ENCODE measurements at regions not wholly inside any gene's neighbourhood (a gene's known extent, or its start where the extent isn't known, plus 50 kb on each side); places are given as distances from the start of the nearest gene placed in this dataset.

DNA sequence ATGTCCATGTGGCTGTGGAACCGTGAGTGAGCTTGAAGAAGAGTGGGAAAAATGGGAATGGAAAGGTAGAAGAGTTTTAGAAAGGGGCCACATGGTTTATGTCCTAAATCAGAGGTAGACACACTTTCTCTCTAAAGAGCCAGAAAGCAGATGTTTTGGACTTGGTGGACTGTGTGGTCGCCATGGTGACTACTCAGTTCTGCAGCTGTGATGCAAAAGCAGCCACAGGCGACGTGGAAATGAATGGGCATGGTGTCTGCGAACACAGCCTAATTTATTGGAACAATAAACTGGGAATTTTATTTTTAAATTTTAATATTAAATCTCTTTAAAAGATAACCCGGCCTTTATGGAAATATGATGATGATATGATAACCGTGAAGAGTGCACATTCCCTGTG, 386.0 kb upstream of the FAT1 start:
- no peaks in the 10 kb centered on the region for H3K27me3 ChIP-seq
- no peaks in the 10 kb centered on the region for H3K4me1 ChIP-seq
- H3K9me3 ChIP-seq = no peaks in the 10 kb centered on the region
- TF ChIP-seq, protein P1, sequence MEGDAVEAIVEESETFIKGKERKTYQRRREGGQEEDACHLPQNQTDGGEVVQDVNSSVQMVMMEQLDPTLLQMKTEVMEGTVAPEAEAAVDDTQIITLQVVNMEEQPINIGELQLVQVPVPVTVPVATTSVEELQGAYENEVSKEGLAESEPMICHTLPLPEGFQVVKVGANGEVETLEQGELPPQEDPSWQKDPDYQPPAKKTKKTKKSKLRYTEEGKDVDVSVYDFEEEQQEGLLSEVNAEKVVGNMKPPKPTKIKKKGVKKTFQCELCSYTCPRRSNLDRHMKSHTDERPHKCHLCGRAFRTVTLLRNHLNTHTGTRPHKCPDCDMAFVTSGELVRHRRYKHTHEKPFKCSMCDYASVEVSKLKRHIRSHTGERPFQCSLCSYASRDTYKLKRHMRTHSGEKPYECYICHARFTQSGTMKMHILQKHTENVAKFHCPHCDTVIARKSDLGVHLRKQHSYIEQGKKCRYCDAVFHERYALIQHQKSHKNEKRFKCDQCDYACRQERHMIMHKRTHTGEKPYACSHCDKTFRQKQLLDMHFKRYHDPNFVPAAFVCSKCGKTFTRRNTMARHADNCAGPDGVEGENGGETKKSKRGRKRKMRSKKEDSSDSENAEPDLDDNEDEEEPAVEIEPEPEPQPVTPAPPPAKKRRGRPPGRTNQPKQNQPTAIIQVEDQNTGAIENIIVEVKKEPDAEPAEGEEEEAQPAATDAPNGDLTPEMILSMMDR (IDR thresholded peaks at IDR 0.05) = no peak
- no peak for DNase-seq (ENCODE audit: low spot score in 2 of 2)
- H3K27ac ChIP-seq = no peak overlapping the region
- no peak overlapping the region for H3K4me3 ChIP-seq
- intact Hi-C loops (cut with DNase I) = no loop called here
- no peaks in the 10 kb centered on the region for H3K36me3 ChIP-seq

DNA sequence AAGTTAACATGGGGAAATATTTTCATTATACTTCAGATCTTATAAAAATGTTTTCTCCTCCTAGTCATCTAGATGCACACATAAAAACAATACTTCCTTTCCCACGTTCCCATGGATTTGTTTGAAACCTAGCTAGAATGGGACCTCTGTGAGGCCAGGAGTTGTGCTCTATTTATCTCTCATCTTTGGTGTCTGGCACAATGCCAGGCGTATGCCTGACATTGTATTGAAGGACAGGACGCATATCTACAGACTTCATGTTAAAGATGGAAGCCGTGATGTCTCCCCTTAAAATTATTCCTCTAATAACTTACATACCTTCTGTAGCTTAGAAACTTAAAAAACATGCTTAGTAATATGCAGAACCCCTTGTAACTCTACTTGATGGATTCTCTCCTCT, 394.5 kb upstream of the FAT1 start:
- intact Hi-C loops (cut with DNase I) = no loop called here
- Histone ChIP-seq H3K27ac (no peak overlapping the region), H3K27me3 (no peaks in the 10 kb centered on the region), H3K4me1 (no peaks in the 10 kb centered on the region), H3K9me3 (no peaks in the 10 kb centered on the region), H3K4me3 (no peak overlapping the region), H3K36me3 (no peaks in the 10 kb centered on the region)
- TF ChIP-seq, protein P1 (IDR thresholded peaks at IDR 0.05) = no peak
- DNase-seq (ENCODE audit: low spot score in 2 of 2) = no peak

DNA sequence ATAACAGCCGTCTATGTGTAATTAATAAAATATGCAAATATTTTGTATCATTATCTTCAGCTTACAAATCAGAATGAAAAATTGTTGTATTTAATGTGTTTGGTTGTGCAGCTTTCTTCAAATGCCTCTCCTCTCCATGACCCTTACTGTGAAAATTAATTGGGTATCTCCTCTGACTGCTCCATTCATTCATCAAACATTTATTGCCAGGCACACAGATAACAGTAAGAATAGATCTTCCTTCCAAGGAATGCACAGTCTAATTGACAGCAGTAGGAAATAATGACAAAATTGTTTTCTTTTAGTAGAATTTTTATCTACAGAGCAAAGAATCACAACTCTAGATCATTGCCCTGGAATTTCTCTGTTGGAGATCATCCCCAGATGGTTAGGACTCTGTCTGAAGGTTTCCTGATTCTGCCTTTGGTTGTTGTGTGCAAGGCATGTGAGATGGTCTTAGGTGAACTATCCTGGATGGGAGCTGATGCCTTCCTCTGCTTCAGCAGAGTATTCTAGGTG, 395.0 kb upstream of the FAT1 start:
- Histone ChIP-seq H3K4me1 (no peaks in the 10 kb centered on the region), H3K4me3 (no peak overlapping the region), H3K9me3 (no peaks in the 10 kb centered on the region), H3K27ac (no peak overlapping the region), H3K36me3 (no peaks in the 10 kb centered on the region), H3K27me3 (no peaks in the 10 kb centered on the region)
- no peak for DNase-seq (ENCODE audit: low spot score in 2 of 2)
- intact Hi-C loops (cut with DNase I) = no loop called here
- TF ChIP-seq, protein P1 (IDR thresholded peaks at IDR 0.05) = no peak

DNA sequence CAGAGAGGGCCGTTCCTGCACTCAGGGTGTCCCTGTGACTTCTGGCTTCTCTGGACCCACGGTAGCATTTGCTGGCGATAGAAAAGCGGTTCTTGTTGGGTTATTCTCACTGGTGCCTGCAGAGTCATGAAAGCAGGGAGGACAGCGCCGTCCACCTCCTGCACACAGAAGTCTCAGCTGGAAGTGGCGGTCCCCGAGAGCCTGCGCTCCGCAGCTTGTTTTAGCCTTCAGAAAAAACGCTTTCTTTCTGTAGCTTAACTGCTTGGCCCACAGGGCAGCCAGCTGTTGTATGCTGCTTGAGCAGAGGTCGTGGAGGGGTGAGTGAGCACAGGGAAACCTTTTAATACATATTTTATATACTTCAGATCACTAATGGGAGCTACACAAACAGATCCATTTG, 400.7 kb upstream of the FAT1 start:
- no peak for DNase-seq (ENCODE audit: low spot score in 2 of 2)
- TF ChIP-seq, protein P1 (IDR thresholded peaks at IDR 0.05) = no peak
- Histone ChIP-seq H3K27me3 (no peaks in the 10 kb centered on the region), H3K27ac (no peak overlapping the region), H3K4me3 (no peak overlapping the region), H3K4me1 (no peaks in the 10 kb centered on the region), H3K36me3 (no peaks in the 10 kb centered on the region), H3K9me3 (no peaks in the 10 kb centered on the region)
- intact Hi-C loops (cut with DNase I) = loop anchor here (2.0 kb wide), 1 partner anchor 18 kb away; no protein-coding TSS in a partner anchor

DNA sequence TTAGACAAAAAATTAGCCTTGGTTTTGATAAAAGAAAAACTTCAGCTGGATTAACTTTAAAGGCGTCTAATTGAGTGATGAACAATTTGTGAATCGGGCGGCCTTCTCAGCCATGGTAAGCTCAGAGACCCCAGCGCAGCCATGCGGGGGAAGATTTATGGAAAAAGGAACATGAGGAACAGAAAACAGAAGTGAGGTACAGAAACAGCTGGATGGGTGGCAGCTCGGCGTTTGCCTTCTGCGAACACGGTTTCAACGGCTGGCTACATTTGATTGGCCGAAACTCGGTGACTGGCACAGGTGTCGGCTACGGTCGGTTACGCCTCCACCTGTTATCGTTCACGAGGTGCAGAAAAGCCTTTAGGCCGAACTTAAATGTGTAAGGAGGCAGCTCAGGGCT, 401.4 kb upstream of the FAT1 start:
- Histone ChIP-seq H3K4me1 (no peaks in the 10 kb centered on the region), H3K36me3 (no peaks in the 10 kb centered on the region), H3K27me3 (no peaks in the 10 kb centered on the region), H3K4me3 (no peak overlapping the region), H3K9me3 (no peaks in the 10 kb centered on the region), H3K27ac (no peak overlapping the region)
- no peak for DNase-seq (ENCODE audit: low spot score in 2 of 2)
- TF ChIP-seq, protein P1 (IDR thresholded peaks at IDR 0.05) = no peak
- intact Hi-C loops (cut with DNase I) = loop anchor here (2.0 kb wide), 1 partner anchor 18 kb away; no protein-coding TSS in a partner anchor

DNA sequence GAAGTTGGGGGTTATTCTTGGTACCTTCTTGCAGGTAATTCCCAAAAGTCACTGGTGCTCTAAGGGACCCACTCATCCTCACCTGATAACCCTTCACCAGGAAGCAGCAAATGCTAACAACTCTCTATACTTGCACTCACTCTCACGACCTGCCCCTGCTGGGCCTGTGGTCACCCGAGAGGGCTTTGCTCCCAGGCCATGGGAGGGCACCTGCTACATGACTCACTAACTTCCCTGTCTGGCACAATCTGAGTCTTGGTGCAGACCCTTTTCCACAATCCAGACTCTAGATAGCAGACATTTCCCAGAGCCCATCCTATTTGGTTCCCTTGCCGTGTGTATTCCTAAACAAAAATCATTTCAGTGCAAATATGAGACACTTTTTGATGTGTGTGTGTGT, 403.8 kb upstream of the FAT1 start:
- Histone ChIP-seq H3K27me3 (no peaks in the 10 kb centered on the region), H3K27ac (no peak overlapping the region), H3K9me3 (no peaks in the 10 kb centered on the region), H3K4me3 (no peak overlapping the region), H3K4me1 (no peaks in the 10 kb centered on the region), H3K36me3 (no peaks in the 10 kb centered on the region)
- TF ChIP-seq, protein P1 (IDR thresholded peaks at IDR 0.05) = no peak
- DNase-seq (ENCODE audit: low spot score in 2 of 2) = no peak
- intact Hi-C loops (cut with DNase I) = no loop called here

Data from ascending aorta (tissue), 2 donors.